Lower lobe of right lung (tissue), 2 donors: ENCODE measurements at regions not wholly inside any gene's neighbourhood (a gene's known extent, or its start where the extent isn't known, plus 50 kb on each side); places are given as distances from the start of the nearest gene placed in this dataset.

Experiments used
- ATAC-seq, 2 donors: fragments of 200-7000 bp; cut with Tn5 transposase; one replicate each; pipeline ENCODE4 v1.9.1; 2020 to 2022; ENCODE audit warnings: mild to moderate bottlenecking in 2 of 2, moderate library complexity in 2 of 2
- DNase-seq: peaks from one replicate; pipeline ENCODE4 v3.0.0-alpha.2; 2020
- H3K27ac ChIP-seq: fragments of 200-600 bp; one replicate; pipeline ENCODE4 v1.8.0; 2022
- H3K27me3 ChIP-seq: fragments of 200-600 bp; one replicate; pipeline ENCODE4 v1.8.0; 2022; ENCODE audit warnings: low read depth
- H3K36me3 ChIP-seq: fragments of 200-600 bp; one replicate; pipeline ENCODE4 v1.8.0; 2022; ENCODE audit warnings: mild to moderate bottlenecking
- H3K4me1 ChIP-seq: fragments of 200-600 bp; one replicate; pipeline ENCODE4 v1.8.0; 2022
- H3K4me3 ChIP-seq: fragments of 200-600 bp; one replicate; pipeline ENCODE4 v1.8.0; 2022; ENCODE audit warnings: mild to moderate bottlenecking
- H3K9me3 ChIP-seq: fragments of 200-600 bp; one replicate; pipeline ENCODE4 v1.8.0; 2022
- intact Hi-C: fragments of 100-400 bp; cut with DNase I; formaldehyde crosslinking; loops from one replicate; pipeline ENCODE4 v1.11.0; 2022
- TF ChIP-seq, protein P1 (sequence below): fragments of 200-600 bp; IDR thresholded peaks from one replicate; pipeline ENCODE4 v1.8.0; 2022; ENCODE audit warnings: antibody characterized with exemption, mild to moderate bottlenecking
- donor health status: DM: no; HTN: yes; CAD: no; lungs with severe emphysema.

DNA sequence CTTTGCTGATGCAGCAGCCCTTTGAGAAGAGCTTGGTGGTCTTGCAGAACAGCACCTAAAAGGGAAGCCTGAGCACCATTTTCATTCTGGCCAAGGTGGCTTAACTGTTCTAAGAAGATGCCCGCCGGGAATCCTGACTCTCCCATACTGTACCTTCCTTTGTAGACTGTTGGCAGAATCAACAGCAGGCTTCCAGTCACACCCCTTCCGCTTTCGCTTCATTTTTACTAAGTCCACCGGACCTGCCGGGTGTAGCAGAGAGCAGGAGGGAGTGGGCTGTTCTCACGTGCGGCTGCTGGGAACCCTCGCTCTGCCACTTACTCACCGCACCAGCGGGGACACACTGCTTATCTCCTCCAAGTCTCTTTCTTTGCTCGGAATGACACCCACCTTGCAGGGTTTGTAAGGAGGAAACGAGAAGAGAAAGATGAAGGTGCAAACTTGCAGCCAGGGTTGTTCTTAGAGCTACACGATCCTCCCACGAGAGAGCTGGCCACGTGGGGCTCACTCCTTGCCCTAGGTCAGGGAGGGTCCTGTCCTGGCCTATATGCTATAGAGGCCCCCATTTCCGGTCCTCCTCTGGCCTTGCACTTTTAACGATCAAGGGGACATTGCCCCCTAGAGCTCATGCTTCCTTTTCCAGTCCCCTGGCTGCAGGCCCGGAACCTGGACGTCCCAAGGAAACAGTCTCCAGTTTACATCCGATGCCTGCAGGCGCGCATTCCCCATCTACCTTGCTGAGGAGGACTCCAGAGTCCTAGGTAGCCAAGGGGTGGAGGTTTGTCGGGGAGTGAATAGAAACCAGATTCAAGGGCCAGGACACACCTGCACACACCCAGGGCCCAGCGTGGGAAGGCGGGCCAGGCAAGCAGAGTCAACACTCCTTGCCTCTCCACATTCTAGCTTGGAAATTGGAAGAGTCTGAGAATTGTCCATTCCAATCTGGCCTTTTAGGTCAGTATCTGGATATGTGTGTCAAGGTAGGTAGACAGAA, 453.6 kb downstream of the IRS2 start:
- TF ChIP-seq, protein P1, sequence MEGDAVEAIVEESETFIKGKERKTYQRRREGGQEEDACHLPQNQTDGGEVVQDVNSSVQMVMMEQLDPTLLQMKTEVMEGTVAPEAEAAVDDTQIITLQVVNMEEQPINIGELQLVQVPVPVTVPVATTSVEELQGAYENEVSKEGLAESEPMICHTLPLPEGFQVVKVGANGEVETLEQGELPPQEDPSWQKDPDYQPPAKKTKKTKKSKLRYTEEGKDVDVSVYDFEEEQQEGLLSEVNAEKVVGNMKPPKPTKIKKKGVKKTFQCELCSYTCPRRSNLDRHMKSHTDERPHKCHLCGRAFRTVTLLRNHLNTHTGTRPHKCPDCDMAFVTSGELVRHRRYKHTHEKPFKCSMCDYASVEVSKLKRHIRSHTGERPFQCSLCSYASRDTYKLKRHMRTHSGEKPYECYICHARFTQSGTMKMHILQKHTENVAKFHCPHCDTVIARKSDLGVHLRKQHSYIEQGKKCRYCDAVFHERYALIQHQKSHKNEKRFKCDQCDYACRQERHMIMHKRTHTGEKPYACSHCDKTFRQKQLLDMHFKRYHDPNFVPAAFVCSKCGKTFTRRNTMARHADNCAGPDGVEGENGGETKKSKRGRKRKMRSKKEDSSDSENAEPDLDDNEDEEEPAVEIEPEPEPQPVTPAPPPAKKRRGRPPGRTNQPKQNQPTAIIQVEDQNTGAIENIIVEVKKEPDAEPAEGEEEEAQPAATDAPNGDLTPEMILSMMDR: no peak
- Histone ChIP-seq H3K9me3 (no peaks in the 10 kb centered on the region), H3K4me3 (no peak overlapping the region)

DNA sequence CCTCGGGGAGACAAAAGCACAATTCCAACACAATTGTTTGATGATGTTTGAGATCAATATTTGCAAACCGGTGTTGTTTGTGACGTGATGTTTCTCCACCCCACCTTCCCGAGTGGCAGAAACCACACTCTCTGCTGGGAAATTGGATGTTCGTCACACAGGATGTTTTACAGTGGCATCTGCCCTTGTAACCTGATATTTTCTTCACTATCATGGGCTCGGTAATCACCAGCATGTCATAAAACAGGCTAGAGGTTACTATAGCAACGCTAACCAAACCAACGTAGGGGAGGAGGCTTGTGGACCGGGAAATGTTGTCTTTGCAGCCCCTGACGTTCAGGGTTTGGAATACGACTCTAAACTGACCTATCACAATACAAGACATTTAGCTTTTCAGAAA, 454.5 kb downstream of the IRS2 start:
- intact Hi-C loops: no loop called here
- no peak overlapping the region for H3K4me3 ChIP-seq
- H3K27ac ChIP-seq: no peak overlapping the region
- ATAC-seq: no peak
- no peaks in the 10 kb centered on the region for H3K4me1 ChIP-seq
- H3K9me3 ChIP-seq: no peaks in the 10 kb centered on the region
- TF ChIP-seq, protein P1: no peak
- no peaks in the 10 kb centered on the region for H3K36me3 ChIP-seq
- DNase-seq: no peak
- no peaks in the 10 kb centered on the region for H3K27me3 ChIP-seq

More for the DNA sequence above, 453.6 kb downstream of the IRS2 start:
- Histone ChIP-seq H3K27ac (no peak overlapping the region), H3K4me1 (no peaks in the 10 kb centered on the region), H3K27me3 (no peaks in the 10 kb centered on the region), H3K36me3 (no peaks in the 10 kb centered on the region)
- DNase-seq (no peak), ATAC-seq (peak; percentile 55 to 60)
- intact Hi-C loops: no loop called here

DNA sequence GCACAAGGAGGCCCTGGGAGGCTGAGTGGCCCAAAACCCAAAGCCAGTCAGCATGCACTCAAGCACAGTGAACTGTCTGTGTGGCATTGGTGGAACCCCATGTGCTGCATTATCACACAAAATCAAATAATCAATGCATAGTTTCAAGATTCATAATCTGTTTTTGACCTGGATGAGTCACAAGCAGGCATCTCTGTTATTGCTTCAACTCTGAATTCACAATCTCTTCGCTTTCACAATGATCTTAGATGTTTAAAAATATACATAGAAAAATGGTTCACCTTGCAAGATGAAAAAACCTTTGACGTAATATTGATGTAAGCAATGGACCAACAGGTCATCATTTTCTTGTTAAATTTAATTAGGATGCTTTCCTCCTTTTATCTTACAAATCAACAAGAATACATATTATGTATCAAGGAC, 455.4 kb downstream of the IRS2 start:
- no peaks in the 10 kb centered on the region for H3K9me3 ChIP-seq
- H3K27me3 ChIP-seq: no peaks in the 10 kb centered on the region
- no peak for ATAC-seq
- no peak for DNase-seq
- H3K4me3 ChIP-seq: no peak overlapping the region
- H3K36me3 ChIP-seq: no peaks in the 10 kb centered on the region
- intact Hi-C loops: no loop called here
- no peaks in the 10 kb centered on the region for H3K4me1 ChIP-seq
- TF ChIP-seq, protein P1: no peak
- H3K27ac ChIP-seq: no peak overlapping the region

DNA sequence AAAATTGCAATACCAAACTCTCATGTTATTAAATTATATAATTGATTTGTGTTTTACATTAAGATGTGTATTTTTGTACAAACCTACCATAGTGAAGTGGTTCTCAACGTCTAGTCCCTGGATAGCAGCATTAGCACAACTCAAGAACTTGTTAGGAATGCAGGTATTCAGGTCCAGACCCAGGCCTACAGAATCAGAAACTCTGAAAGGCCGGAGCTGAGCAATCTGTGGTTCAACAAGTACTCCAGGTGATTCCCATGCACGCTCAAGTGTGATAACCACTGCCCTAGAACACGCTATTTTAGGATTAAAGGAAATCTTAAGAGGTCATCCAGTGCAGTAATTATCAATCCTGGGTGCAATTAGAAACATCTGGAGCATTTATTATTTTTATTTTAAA, 456.3 kb downstream of the IRS2 start:
- intact Hi-C loops: no loop called here
- no peak overlapping the region for H3K4me3 ChIP-seq
- TF ChIP-seq, protein P1: no peak

DNA sequence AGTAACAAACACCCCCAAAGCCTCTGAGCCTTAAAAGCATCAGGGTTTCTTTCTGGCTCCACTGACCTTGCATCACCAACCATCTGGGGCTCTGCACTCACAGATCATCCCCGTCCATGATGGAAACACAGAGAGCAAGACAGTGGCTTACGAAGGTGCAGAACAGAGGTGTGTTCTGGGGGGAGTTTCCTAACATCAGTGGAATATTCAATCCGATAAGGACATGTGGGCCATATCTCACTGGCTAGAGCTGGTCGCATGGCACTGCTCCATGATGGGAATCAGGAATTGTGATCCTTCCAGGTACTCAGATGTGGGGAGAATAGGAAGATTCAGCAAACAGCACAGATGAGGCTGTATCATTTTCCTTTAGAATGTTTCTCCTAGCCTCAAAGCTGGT, 457.2 kb downstream of the IRS2 start:
- Histone ChIP-seq H3K4me3 (no peak overlapping the region), H3K27me3 (no peaks in the 10 kb centered on the region), H3K4me1 (no peaks in the 10 kb centered on the region), H3K36me3 (no peaks in the 10 kb centered on the region), H3K9me3 (no peaks in the 10 kb centered on the region), H3K27ac (no peak overlapping the region)
- DNase-seq: no peak
- intact Hi-C loops: no loop called here
- ATAC-seq: no peak
- TF ChIP-seq, protein P1: no peak

More for the DNA sequence above, 456.3 kb downstream of the IRS2 start:
- Histone ChIP-seq H3K27me3 (no peaks in the 10 kb centered on the region), H3K27ac (no peak overlapping the region), H3K36me3 (no peaks in the 10 kb centered on the region), H3K4me1 (no peaks in the 10 kb centered on the region), H3K9me3 (no peaks in the 10 kb centered on the region)
- DNase-seq (no peak), ATAC-seq (peak; percentile 43 to 47)
